ENCODE measurements at regions not wholly inside any gene's neighbourhood (a gene's known extent, or its start where the extent isn't known, plus 50 kb on each side); places are given as distances from the start of the nearest gene placed in this dataset.

DNA sequence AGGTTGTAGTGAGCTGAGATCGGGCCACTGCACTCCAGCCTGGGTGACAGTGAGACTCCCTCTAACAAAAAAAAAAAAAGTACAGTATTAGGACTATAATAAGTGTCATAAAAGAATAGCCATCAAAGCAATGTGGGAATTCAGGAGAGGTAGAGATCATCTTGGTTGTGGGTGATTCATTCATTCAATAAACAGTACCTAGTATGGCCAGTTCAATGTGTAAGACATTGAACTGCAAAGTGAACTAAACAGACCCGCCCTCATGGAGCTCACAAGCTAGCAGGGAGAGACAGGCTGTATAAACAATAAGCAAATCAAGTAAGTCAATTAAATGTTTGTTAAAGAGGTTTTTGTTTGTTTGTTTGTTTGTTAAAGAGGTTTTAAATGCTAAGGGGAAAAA, 146.1 kb upstream of the RANBP3L start:
- TF ChIP-seq, protein P1, sequence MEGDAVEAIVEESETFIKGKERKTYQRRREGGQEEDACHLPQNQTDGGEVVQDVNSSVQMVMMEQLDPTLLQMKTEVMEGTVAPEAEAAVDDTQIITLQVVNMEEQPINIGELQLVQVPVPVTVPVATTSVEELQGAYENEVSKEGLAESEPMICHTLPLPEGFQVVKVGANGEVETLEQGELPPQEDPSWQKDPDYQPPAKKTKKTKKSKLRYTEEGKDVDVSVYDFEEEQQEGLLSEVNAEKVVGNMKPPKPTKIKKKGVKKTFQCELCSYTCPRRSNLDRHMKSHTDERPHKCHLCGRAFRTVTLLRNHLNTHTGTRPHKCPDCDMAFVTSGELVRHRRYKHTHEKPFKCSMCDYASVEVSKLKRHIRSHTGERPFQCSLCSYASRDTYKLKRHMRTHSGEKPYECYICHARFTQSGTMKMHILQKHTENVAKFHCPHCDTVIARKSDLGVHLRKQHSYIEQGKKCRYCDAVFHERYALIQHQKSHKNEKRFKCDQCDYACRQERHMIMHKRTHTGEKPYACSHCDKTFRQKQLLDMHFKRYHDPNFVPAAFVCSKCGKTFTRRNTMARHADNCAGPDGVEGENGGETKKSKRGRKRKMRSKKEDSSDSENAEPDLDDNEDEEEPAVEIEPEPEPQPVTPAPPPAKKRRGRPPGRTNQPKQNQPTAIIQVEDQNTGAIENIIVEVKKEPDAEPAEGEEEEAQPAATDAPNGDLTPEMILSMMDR (optimal IDR thresholded peaks at IDR 0.05 in 1 of 3, IDR thresholded peaks at IDR 0.05 in 1 of 3, conservative IDR thresholded peaks at IDR 0.05 in 1 of 3; ENCODE audit: extremely low read depth in 1 of 3, insufficient read depth in 2 of 3, low read length in 3 of 3), result no peak
- TF ChIP-seq EZH2 (IDR thresholded peaks at IDR 0.05; ENCODE audit: low read length), result no peak

All from keratinocyte (primary cell).